ENCODE measurements at regions not wholly inside any gene's neighbourhood (a gene's known extent, or its start where the extent isn't known, plus 50 kb on each side); places are given as distances from the start of the nearest gene placed in this dataset.

GRCh38 chr5:159459951-159460538, 129.8 kb upstream of the IL12B start:
- DNase-seq (ENCODE audit: low read depth, low spot score) (no peak), FAIRE-seq (no peak)
- dilution Hi-C loops (cut with MboI; ENCODE audit: extremely low pct_ligation_motif_present, low sequenced_read_pairs) (no loop called here), intact Hi-C loops (cut with micrococcal nuclease) (no loop called here)
- Histone ChIP-seq H2AFZ (ENCODE audit: low read depth, low read length) (no peak overlapping the region), H3K79me2 (ENCODE audit: control insufficient read depth, insufficient read depth, low read length) (no peaks in the 10 kb centered on the region), H3K9me3 (replicated peaks; ENCODE audit: control insufficient read depth, insufficient read depth, low read length) (no peaks in the 10 kb centered on the region), H3K27me3 (ENCODE audit: control insufficient read depth in 2 of 2, insufficient read depth in 2 of 2, low read length in 2 of 2) (no peaks in the 10 kb centered on the region), H3K9me1 (replicated peaks; ENCODE audit: control insufficient read depth, extremely low read depth, insufficient read depth, low read length) (no peaks in the 10 kb centered on the region), H3K4me3 (replicated peaks in 1 of 3; ENCODE audit: insufficient read depth in 1 of 3, low read depth in 1 of 3, low read length in 3 of 3) (no peak overlapping the region), H3K4me1 (ENCODE audit: control insufficient read depth, extremely low read depth, insufficient read depth, low read length) (no peaks in the 10 kb centered on the region), H4K20me1 (replicated peaks; ENCODE audit: control insufficient read depth, extremely low read depth, insufficient read depth, low read length) (no peaks in the 10 kb centered on the region), H3K27ac (ENCODE audit: insufficient read depth, low read depth, low read length) (no peak overlapping the region), H3K4me2 (ENCODE audit: insufficient read depth, low read length) (no peak overlapping the region), H3K36me3 (ENCODE audit: control insufficient read depth in 2 of 2, extremely low read depth in 1 of 2, insufficient read depth in 2 of 2, low read length in 2 of 2) (no peaks in the 10 kb centered on the region), H3K9ac (replicated peaks; ENCODE audit: extremely low read depth, insufficient read depth, low read length) (no peak overlapping the region)
- no TSS peak for BruUV-seq (replicated peaks)
- ChIA-PET CTCF (no interaction called here), POLR2A (no interaction called here)
- no peak for TF ChIP-seq GATA2 (IDR thresholded peaks at IDR 0.05; ENCODE audit: insufficient read depth, insufficient read length, low read depth, low read length)
- TF ChIP-seq POLR2AphosphoS5 (IDR thresholded peaks at IDR 0.05; ENCODE audit: insufficient read depth, low read depth, low read length), result no peak
- TF ChIP-seq POLR2A (IDR thresholded peaks at IDR 0.05; ENCODE audit: low read depth, low read length), result no peak
- TF ChIP-seq, protein P1, sequence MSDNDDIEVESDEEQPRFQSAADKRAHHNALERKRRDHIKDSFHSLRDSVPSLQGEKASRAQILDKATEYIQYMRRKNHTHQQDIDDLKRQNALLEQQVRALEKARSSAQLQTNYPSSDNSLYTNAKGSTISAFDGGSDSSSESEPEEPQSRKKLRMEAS (IDR thresholded peaks at IDR 0.05; ENCODE audit: insufficient read depth, insufficient read length), result no peak
- no peak for TF ChIP-seq MYC (IDR thresholded peaks at IDR 0.05; ENCODE audit: low read depth, low read length)
- TF ChIP-seq, protein P2, sequence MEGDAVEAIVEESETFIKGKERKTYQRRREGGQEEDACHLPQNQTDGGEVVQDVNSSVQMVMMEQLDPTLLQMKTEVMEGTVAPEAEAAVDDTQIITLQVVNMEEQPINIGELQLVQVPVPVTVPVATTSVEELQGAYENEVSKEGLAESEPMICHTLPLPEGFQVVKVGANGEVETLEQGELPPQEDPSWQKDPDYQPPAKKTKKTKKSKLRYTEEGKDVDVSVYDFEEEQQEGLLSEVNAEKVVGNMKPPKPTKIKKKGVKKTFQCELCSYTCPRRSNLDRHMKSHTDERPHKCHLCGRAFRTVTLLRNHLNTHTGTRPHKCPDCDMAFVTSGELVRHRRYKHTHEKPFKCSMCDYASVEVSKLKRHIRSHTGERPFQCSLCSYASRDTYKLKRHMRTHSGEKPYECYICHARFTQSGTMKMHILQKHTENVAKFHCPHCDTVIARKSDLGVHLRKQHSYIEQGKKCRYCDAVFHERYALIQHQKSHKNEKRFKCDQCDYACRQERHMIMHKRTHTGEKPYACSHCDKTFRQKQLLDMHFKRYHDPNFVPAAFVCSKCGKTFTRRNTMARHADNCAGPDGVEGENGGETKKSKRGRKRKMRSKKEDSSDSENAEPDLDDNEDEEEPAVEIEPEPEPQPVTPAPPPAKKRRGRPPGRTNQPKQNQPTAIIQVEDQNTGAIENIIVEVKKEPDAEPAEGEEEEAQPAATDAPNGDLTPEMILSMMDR (IDR thresholded peaks at IDR 0.05; ENCODE audit: extremely low read depth in 1 of 2, insufficient read depth in 1 of 2, low read depth in 1 of 2, low read length in 2 of 2), result no peak
- no peak for TF ChIP-seq EZH2 (IDR thresholded peaks at IDR 0.05; ENCODE audit: borderline replicate concordance, low read depth, low read length, severe bottlenecking)
- no peak for TF ChIP-seq FOS (IDR thresholded peaks at IDR 0.05; ENCODE audit: borderline replicate concordance, insufficient read depth, low read length)
- TF ChIP-seq JUN (IDR thresholded peaks at IDR 0.05; ENCODE audit: borderline replicate concordance, insufficient read depth, insufficient read length, low read depth), result no peak
